ENCODE measurements at regions not wholly inside any gene's neighbourhood (a gene's known extent, or its start where the extent isn't known, plus 50 kb on each side); places are given as distances from the start of the nearest gene placed in this dataset.

- TF ChIP-seq POLR2A (IDR thresholded peaks at IDR 0.05) = no peak
- no peak for TF ChIP-seq CTCF (IDR thresholded peaks at IDR 0.05)
These were observed 455.5 kb upstream of the FAM241A start for GRCh38 chr4:111689731-111690130.
